ENCODE measurements at regions not wholly inside any gene's neighbourhood (a gene's known extent, or its start where the extent isn't known, plus 50 kb on each side); places are given as distances from the start of the nearest gene placed in this dataset.

- ATAC-seq = peak in 4 of 8 donors; percentile 13 to 52 (median 40)
- Histone ChIP-seq H3K4me3 (no peak overlapping the region), H3K36me3 (no peaks in the 10 kb centered on the region), H3K4me1 (peaks cover 0 to 12% (median 0%) of the 10 kb centered on the region in 9 donors), H3K9me3 (no peaks in the 10 kb centered on the region), H3K27me3 (no peaks in the 10 kb centered on the region), H3K27ac (no peak overlapping the region)
- 72 to 81% methylated on average over 6 of the region's 6 CpGs for WGBS, 2 donors
- TF ChIP-seq CTCF (IDR thresholded peaks at IDR 0.05) = no peak
- no peak for DNase-seq
- intact Hi-C loops (cut with DNase I) = no loop called here
These were observed 507.0 kb upstream of the KLF6 start for GRCh38 chr10:4291990-4292389.

- TF ChIP-seq CTCF (IDR thresholded peaks at IDR 0.05) = no peak
- H3K4me3 ChIP-seq = no peak overlapping the region
- intact Hi-C loops (cut with DNase I) = loop anchor here in 1 of 10 donors (10.0 kb wide), 1 partner anchor 230 kb away; no protein-coding TSS in a partner anchor
These were observed 500.1 kb upstream of the KLF6 start for GRCh38 chr10:4285121-4285520.

GRCh38 chr10:4283846-4284610 is 499.0 kb upstream of the KLF6 start:
- Histone ChIP-seq H3K36me3 (no peaks in the 10 kb centered on the region), H3K9me3 (no peaks in the 10 kb centered on the region), H3K4me1 (peaks cover 3 to 61% (median 39%) of the 10 kb centered on the region in 9 donors), H3K27me3 (no peaks in the 10 kb centered on the region), H3K4me3 (no peak overlapping the region), H3K27ac (peak overlapping the region; percentile 50 to 78 (median 68))
- no peak for TF ChIP-seq CTCF (IDR thresholded peaks at IDR 0.05)
- WGBS, 2 donors = 37 to 41% methylated on average over 7 of the region's 7 CpGs
- intact Hi-C loops (cut with DNase I) = loop anchor here in 2 of 10 donors (2.0 to 10.0 kb wide), 3 partner anchors 41 to 378 kb away; no protein-coding TSS in a partner anchor
- ATAC-seq = peak; percentile 88 to 95 (median 93)
- peak; percentile 55 to 80 for DNase-seq

More at GRCh38 chr10:4285121-4285520, 500.1 kb upstream of the KLF6 start:
- H3K36me3 ChIP-seq = no peaks in the 10 kb centered on the region
- peaks cover 3 to 52% (median 29%) of the 10 kb centered on the region in 9 donors for H3K4me1 ChIP-seq
- H3K27me3 ChIP-seq = no peaks in the 10 kb centered on the region
- no peak for DNase-seq
- peak overlapping the region in 9 of 10 donors; percentile 50 to 78 (median 66) for H3K27ac ChIP-seq
- no peak for ATAC-seq
- no peaks in the 10 kb centered on the region for H3K9me3 ChIP-seq
- 94 to 98% methylated on average over 6 of the region's 6 CpGs for WGBS, 2 donors

- no peak for DNase-seq
- ATAC-seq = no peak
- TF ChIP-seq CTCF (IDR thresholded peaks at IDR 0.05) = no peak
- H3K4me3 ChIP-seq = no peak overlapping the region
- peaks cover 3 to 54% (median 39%) of the 10 kb centered on the region in 9 donors for H3K4me1 ChIP-seq
- peak overlapping the region in 5 of 10 donors; percentile 21 to 78 (median 64) for H3K27ac ChIP-seq
- no peaks in the 10 kb centered on the region for H3K36me3 ChIP-seq
- no peaks in the 10 kb centered on the region for H3K9me3 ChIP-seq
- 92 to 97% methylated on average over 4 of the region's 4 CpGs for whole genome bisulfite sequencing, 2 donors
- H3K27me3 ChIP-seq = no peaks in the 10 kb centered on the region
- intact Hi-C loops (cut with DNase I) = loop anchor here in 2 of 10 donors (2.0 to 10.0 kb wide), 3 partner anchors 40 to 380 kb away; no protein-coding TSS in a partner anchor
These were observed 497.5 kb upstream of the KLF6 start for GRCh38 chr10:4282496-4282895.
